Stimulated activated CD4-positive, alpha-beta T cell treated with anti-CD3 and anti-CD28 coated beads, Interleukin-12 subunit alpha, Interleukin-12 subunit beta, amount 100 ng/mL, for 48 hours (primary cell): ENCODE measurements at regions not wholly inside any gene's neighbourhood (a gene's known extent, or its start where the extent isn't known, plus 50 kb on each side); places are given as distances from the start of the nearest gene placed in this dataset.

Experiments
- DNase-seq, 3 donors: peaks; one replicate each; pipeline ENCODE4 v3.0.0-alpha.2; 2020; ENCODE audit warnings: low read depth in 2 of 3, low spot score in 1 of 3

DNA sequence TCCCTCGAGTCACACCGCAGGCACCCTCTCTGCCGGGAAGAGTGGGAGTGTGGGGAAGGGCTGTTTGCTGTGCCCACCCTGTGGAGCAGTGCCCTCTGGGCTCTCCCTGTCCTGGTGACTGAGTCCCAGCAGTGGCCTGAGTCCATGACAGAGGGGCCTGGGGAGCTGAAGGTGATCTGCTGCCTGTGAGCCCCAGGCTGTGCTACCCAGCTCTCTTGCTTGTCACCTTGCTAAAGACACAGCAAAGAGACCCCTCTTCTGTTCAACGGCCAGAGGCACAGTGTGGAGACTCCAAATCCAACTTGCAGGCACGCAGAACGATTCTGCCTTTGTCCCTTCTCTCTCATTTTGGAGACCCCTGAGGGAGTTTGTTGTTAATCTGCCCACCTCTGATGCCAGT lies 232.6 kb downstream of the OPA1 start:
- DNase-seq = no peak

DNA sequence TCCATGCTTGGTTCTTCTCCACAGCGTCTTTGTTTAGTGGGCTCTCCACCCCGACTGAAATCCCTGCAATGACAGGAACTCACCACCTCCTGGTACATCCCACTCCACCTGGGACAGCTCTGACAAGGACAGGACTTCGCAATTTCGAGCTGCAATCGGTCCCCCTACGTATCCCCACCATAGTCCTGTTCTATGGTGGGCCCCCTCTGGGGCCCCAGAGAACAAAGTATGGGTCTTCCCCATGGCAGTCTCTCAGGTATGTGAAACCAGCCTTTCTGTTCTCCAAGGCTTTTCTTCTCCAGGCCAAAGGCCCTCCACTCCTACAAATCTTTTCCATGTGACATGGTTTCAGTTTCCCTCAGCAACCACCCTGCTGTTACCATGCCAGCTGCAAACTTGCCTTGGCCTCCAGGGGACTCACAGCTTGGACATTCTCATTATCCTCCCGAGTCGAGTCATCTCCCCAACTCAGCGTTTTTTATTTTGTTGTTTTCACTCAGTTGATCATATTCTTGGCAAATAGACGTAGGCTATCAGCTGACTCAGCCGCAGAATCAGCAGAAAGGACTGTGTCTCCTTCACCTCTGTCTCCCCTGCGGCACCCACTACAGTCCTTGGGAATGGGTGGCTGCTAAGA lies 233.3 kb downstream of the OPA1 start:
- no peak for DNase-seq

DNA sequence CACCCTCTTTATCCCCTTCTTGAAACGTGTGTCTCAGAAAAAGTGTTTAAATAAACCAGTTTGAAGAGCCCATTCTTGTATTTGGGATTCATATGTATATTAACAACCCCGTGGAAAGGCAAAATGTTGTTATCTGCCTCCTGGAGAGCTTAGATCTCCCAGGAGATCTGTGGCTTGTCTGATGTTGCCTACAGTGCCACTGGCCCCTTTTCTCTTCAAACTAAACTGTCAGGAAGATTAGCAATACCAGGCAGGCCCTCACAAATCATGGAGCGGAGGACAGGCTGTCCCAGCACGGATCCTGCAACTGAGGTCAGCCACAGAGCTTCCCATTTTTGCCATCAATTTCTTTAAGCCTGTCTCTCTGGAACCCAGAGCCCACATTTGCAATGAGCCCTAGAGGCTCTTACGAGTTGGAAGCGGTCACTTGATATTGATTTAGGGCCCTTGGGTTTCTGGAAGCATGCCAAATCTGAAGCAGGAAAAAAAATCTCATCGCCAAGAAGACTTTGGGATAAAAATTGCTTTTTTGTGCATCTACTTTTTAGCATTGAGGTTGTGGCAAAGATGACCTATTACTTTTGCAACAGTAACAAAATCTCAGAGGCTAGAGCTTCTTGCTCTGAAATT lies 234.1 kb downstream of the OPA1 start:
- no peak for DNase-seq

DNA sequence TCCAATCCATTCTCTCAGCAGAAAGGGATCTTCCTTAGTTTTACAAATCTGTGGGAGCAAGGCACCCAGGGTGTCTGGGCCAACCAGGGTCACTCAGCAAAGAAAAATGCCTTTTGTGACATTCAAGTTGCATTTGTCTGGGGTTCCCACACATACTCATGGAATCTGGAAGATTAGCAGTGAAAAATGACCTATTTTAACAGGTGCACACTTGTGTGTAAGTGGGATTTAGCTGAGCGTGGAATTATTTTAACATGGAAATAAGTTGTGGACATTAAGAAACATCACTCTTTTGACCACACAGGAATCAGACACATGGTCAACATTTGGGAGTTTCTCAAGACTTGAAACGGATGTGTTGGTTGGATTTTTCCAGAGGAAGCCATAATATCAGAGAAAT lies 234.9 kb downstream of the OPA1 start:
- DNase-seq = no peak

DNA sequence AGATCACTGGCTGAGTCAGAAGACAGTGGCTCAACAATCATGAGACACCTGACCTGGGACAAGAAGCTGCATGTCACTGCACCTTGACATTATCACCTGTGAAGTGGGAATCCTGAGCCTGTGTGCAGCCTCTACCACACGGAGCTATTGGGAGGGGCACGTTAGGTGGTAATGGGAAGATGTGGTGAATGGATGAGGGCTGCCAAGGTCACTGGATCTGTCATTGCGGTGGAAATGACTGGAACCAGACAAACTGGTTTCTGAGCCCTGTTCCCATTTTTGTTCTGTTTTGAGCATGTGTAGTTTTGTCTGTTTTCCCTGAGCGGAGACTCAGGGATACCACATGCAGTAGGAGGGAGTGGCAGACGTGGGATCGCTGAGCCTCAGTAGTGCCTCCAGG lies 235.5 kb downstream of the OPA1 start:
- no peak for DNase-seq

DNA sequence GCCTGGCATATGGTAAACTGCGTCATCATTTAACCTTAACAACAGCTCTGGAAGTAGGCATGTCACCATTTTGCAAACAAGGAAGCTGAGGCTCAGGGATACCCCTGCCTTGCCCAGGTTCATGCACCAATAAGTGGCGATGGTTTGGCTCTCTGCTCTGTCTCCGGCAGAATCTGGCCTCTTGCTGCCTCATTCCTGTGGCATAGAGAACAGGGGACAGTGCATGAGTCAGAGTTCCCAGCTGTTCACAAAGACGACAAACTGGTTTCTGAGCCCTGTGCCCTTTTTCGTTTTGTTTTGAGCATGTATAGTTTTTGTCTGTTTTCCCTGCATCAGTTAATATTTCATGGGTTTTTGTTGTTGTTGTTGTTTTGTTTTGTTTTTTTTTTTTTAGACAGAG lies 236.8 kb downstream of the OPA1 start:
- DNase-seq = no peak

DNA sequence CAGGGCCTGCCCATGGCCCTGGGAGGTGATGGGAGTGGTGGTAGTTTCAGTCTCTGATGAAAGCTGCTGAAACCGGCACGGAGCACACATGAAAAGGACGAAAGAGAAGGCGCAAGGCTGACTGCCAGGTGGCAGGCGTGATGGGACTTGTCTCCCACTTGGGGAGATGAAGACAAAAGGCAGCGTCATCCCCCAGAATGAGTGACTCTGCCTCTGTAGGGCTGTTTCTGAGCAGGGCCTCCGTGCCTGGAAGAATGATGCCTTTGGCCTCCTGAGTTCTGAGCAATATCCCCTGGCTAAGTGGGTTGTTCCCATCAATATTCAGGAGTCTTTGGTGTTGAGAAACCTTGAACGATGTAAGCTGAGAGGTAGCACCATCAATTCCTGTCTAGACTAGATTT lies 237.8 kb downstream of the OPA1 start:
- no peak for DNase-seq

DNA sequence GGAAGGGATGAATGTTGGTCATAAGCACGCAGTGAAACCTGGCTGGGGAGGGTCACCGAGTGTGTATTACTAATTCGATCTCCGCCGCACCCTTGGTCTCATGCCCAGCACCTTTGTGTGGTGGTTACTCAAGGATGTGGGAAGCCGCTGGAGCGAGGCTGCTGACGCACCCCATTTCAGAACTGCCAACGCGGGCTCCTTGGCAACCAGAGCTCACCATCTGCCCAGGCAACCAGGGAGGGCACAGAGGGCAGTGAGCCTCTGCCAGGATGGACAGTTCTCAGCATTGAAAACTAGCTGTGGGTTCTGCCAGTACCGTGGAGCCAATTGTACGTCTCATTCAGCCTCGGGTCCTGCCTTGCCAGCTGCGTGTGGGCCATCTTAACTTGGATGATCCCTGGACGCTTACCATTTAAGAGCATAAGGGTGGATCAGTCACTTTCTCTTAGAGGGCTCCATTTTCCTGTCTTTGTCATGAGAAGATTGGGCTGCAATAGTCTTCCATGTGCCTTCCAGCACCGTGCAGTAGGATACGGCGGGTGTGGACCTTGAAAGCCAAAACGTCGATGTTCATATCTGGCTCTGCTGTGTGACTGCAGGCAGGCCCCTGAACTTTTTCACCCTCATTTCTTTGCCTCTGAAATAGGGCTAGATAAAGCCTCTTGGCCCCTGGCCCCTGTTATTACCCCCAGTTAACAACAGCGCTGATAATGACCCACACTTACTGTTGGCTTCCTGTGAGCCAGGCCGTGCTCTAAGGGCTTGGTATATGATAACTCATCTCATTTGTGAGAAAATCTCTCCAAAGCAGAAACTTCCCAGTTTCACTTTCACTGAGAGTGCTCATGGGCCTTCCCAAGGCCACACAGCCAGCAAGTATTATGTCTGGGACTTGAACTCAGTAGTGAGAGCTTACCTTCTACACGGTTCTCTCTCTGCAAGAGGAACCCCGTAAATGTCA lies 238.8 kb downstream of the OPA1 start:
- DNase-seq = no peak

DNA sequence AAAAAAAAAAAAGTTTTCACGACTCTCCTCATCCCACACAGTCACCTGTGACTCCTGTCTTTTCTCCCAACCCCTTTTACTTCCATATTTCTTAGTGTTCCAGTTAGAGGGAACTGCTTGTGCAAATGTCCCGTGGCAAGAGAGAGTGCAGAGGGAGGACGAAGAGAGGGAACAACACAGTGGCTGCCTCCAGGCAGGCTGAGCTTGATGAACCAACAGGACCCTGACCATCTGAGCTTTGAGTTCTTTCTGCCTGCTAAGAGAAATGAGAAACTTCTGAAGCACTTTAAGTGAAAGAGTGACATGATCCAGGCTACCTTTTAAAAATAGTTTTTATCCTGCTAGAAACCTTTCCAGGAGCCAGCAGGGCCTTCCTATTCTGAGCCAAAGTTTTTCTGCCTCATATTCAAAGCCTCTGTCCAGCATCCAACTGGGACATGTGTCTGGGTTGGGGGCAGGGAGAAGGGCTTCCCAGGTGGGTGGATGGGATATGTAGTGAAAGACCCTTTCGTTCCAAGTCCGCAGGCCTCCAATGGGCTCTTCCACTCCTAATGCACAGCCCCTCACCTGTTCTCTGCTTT lies 239.9 kb downstream of the OPA1 start:
- no peak for DNase-seq

DNA sequence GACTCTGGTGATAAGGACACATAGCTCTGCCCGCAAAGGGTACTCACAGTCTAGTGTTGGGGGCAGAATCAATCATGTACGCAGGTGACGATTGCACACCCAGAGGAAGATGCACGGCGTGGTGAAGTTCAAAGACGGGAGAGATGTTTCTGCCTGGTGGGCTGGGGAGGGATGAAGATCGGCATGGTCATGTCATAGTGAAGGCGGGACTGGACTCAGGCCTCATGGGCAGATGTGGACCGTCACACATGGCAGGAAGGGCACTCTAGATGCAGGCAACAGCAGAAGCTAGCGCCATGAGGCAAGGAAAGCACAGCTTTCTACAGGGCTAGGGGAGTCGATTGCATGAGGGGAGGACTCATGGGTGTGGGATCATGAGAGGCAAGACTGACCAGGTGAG lies 240.6 kb downstream of the OPA1 start:
- no peak for DNase-seq

DNA sequence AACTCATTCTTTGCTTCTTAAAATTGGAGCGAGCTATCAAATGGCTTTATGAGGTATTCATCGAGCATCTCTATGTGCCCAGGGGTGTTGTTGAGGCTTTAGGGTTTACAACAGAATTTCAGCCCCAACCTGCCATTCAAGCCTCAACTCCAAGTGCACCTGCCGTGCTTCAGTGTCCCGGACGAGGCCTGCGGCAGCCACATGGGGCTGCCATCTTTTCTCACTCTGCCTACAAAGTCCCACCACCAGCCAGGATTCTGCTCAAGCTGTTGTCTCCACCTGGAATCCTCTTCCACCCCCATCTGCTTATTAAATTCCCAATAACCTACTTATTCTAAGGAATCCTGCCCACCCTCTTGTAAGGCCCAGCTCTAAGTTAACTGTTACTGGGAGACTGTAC lies 242.4 kb downstream of the OPA1 start:
- DNase-seq = no peak

DNA sequence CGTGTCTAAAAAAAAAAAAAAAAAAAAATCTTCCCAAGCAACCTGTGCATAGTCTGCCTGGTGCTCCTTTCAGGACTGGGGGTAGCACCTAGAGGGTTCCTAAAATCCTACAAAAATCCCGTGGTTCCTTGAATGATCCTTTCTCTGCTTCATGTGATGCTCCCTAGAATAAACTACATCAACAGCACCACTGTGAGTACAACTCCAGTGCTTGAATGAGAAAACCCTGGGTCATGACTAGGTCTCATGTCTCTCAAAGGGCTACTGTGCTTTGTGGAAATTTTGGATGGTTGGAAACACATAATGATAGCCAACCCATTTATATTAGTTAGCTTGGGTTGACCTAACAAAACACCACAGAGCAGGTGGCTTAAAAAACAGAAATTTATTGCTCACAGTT lies 243.5 kb downstream of the OPA1 start:
- no peak for DNase-seq

DNA sequence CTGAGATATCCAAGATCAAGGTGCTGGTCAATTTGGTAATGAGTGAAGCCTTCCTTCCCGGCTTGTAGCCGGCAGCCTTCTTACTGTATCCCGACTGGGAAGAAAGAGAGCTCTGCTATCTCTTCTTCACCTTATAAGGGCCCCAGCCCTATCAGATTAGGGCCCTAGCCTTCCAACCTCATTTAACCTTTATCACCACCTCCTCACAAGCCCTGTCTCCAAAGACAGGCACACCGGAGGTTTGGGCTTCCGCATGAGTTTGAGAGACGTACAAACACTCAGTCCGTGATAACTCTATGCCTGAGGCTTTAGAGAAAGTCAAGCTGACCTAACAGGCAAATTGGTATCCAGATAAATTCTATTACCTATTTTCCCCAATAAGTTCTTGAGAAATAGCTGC lies 243.9 kb downstream of the OPA1 start:
- DNase-seq = no peak

DNA sequence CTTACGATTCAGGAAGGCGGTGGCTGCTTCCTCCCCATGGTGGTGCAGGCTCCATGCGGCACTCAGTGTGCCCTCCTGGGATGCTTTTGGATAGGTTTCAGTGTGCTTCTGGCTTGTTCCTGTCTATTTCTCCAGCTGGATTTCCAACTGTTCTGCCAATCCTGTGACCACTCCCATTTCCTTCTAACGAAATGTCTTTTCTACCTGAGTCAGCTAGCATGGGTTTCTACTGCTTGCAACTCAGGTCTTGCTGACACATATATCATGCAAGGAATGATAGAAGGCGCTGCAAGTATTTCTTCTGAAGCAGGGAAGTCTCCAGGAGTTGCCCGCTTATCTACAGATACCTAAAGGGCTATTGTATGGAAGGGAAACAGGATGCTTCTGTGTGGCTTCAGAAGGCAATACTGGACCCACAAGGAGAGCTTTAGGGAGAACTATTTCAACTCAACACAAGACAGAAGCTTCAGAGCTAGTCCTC lies 244.4 kb downstream of the OPA1 start:
- no peak for DNase-seq

DNA sequence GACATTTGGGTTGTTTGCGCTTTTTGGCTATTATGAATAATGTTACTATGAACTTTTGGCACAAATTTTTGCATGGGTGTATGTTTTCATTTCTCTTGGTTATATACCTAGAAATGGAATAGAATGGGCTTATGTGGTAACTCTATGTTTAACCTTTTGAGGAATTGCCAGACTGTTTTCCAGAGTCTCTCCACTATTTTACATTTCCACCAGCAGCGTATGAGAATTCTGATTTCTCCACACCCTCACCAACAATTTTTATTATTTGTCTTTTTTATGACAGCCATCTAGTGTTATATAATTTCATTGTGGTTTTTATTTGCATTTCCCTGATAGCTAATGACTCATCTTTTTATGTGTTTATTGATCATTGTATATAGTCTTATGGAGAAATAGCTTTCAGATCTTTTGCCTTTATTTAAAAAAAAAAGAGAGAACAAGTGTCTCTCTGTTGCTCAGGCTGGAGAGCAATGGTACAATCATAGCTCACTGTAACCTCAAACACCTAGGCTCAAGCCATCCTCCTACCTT lies 247.2 kb downstream of the OPA1 start:
- no peak for DNase-seq

DNA sequence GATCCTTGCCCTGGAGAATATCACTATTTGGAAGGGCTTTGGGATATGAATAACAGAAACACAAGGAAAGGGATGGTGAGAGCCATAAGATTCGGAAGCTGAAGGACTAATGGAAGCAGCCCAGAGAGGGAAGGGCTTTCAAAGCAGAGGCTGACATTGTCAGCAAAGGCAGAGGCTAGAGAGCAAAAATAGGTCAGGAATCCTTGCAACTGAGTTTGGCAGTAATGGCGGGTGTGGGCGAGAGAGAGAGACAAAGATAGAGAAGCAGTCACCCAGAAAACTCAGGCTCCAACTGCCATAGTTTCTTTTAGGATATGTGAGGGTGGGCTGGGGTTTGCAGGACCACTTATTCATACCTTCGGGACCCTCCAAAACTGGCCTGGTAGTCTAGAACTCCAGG lies 248.6 kb downstream of the OPA1 start:
- DNase-seq = no peak

DNA sequence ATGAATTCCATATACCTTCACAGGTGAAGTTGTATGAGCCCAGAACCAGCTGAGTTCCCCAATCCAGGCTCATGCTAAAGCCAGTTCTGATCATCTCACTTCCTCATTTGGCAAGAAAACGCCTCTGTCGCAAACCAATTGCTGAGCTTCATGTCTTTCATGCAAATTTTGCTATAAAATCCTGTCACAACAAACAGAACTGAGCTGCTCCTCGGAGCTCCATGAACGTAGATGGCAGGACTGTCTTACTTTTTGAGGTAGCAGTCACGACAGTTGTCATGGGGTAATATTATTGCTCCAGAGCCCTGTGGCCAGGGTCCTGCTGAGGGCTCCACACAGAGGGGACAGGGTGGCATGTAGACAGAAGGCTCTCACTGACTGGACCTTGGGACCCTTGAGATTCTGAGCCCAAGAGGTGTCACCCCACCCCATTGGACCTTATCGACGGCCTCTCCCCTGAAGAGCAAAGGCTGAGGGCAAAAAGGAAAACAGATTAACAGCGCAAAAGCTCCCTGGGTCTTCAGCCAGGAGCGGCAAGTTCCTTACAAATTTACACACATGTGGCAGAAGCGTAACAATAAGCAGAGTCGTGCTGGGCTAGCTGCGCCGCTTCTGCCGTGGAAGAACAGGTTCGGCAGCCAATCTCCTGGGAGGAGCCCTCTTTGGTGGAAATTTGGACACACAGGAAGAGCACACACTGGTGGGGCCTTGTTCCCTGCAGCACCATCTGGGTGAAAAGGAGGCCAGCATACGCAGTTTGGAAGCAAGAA lies 249.2 kb downstream of the OPA1 start:
- no peak for DNase-seq

DNA sequence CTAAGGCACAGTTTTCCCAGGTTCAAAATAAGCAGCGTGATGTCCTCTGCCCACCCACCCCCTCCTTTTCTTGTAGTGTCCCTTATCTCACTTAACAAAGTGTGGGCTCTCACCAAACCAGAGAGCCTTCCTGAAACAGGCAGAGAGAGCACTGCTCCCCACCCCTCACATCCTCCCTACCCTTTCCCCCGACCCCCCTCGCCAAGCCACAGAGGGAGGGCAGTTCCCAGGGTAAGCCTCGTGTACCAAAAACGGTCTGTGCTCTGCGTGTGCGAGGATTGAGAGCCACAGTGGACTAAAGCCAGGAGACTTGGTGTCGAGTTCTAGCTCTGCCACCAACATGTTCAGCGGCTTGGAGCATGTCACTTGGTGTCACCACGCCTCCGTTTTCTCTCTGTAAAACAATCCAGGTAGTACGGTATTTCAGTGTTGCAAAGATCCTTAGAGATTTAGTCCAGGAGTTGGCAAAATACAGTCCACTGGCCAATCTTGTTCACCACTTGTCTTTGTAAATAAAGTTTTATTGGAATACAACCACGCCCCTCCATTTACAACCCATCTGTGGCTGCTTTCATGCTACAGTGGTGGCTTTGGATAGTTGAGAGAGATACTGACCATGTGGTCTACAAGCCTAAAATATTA lies 249.9 kb downstream of the OPA1 start:
- no peak for DNase-seq

DNA sequence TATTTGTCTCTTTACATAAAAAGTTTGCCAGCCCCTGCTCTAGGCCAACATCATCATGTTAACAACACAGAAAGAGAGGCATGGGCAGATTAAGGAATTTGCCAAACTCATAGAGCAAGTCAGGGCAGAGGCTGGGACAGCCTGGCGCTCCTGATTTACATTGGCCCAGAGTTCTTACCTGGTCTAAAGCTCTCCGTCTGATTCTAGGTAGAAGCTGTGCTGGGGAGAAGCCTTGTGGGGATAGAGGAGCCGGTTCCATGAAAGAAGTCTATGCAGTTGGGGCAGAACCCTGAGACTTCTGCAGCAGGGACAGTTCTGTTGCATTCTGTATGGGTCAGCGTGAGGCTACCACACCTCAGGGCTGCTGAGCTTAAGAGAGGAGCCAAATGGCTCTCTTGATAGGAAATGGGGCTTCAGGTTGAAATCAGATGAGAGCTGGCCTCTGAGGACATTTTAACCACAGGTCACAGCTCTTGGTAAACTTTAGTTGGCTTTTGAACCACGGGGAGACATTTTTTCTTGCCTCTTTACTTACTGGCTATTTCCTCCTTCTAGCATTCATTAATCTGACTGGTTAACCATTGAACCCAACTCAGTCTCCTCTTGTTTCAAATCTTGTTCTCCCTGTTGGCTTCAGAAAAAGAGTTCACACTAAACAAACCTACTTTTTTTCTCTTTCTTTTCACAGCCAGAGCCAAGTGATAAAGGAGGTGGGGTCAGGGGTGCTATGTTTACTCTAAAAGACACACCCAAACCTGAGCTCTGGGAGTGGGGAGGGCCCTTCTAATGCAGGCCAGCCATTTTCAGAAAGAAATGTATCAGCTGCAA lies 250.7 kb downstream of the OPA1 start:
- no peak for DNase-seq
